Muscle layer of colon (tissue), 2 donors: ENCODE measurements at regions not wholly inside any gene's neighbourhood (a gene's known extent, or its start where the extent isn't known, plus 50 kb on each side); places are given as distances from the start of the nearest gene placed in this dataset.

Experiments used
- H3K27ac ChIP-seq: one replicate; pipeline ENCODE4 v1.7.0; 2013; ENCODE audit warnings: low read depth, mild to moderate bottlenecking, low read length, moderate library complexity
- H3K27me3 ChIP-seq, 2 donors: one replicate each; pipeline ENCODE4 v1.7.0; 2013; ENCODE audit warnings: low read length in 2 of 2, mild to moderate bottlenecking in 2 of 2; ENCODE audit not compliant: insufficient read depth in 2 of 2, control insufficient read depth in 1 of 2
- H3K36me3 ChIP-seq: one replicate; pipeline ENCODE4 v1.7.0; 2013; ENCODE audit warnings: mild to moderate bottlenecking, low read length; ENCODE audit not compliant: insufficient read depth
- H3K4me1 ChIP-seq: one replicate; pipeline ENCODE4 v1.7.0; 2013; ENCODE audit warnings: mild to moderate bottlenecking, low read length; ENCODE audit not compliant: insufficient read depth
- H3K4me3 ChIP-seq, 2 donors: one replicate each; pipeline ENCODE4 v1.7.0; 2013; ENCODE audit warnings: low read length in 2 of 2, low read depth in 1 of 2, mild to moderate bottlenecking in 1 of 2, moderate library complexity in 1 of 2
- H3K9ac ChIP-seq: one replicate; pipeline ENCODE4 v1.7.0; 2013; ENCODE audit warnings: low read length
- H3K9me3 ChIP-seq: one replicate; pipeline ENCODE4 v1.7.0; 2013; ENCODE audit warnings: mild to moderate bottlenecking, low read length
- donor health status: abdominal sarcoma.
- donor health status: Adenocarcinoma of cecum.

DNA sequence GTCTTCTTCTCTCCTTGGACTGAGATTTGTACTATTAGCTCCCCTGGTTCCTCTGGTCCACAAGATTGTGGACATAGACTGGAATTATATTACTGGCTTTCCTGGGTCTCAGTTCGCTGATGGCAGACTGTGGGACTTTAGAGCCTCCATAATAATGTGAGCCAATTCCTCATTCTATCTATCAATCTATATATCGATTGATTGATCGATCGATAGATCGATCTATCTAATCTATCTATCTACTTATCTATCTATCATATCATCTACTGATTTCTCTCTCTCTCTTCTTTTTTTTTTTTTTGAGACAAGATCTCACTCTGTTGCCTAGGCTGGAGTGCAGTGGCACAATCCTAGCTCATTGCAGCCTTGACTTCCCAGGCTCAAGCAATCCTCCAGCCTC, 51.5 kb upstream of the DDR1 start:
- no peak overlapping the region for H3K4me3 ChIP-seq
- no peak overlapping the region for H3K9ac ChIP-seq
- no peaks in the 10 kb centered on the region for H3K9me3 ChIP-seq
- H3K4me1 ChIP-seq = peaks cover 21% of the 10 kb centered on the region
- no peak overlapping the region for H3K27ac ChIP-seq
- H3K36me3 ChIP-seq = no peaks in the 10 kb centered on the region
- H3K27me3 ChIP-seq = no peaks in the 10 kb centered on the region

DNA sequence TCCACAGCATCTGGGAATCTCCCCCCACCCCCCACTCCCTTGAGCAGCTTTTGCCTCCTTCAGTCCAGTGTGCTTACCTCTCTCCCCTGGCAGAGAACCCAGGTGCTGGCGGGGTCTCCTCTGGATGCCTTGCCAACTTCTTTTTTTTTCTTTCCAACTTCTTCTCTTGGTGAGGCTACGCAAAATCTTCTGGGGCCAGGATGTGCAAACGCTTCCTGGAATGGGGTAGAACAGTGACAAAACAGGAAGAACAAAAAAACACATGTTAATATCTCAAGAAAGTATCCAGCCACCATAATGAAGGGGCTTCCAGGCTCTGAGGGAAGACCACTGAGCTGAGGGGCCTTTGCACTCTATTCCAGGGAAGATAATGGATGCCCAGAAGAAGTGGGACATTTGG, 53.9 kb upstream of the DDR1 start:
- H3K27me3 ChIP-seq = no peaks in the 10 kb centered on the region
- H3K4me3 ChIP-seq = no peak overlapping the region
- H3K36me3 ChIP-seq = no peaks in the 10 kb centered on the region
- H3K4me1 ChIP-seq = peaks cover 21% of the 10 kb centered on the region
- H3K9me3 ChIP-seq = no peaks in the 10 kb centered on the region
- no peak overlapping the region for H3K27ac ChIP-seq
- no peak overlapping the region for H3K9ac ChIP-seq

DNA sequence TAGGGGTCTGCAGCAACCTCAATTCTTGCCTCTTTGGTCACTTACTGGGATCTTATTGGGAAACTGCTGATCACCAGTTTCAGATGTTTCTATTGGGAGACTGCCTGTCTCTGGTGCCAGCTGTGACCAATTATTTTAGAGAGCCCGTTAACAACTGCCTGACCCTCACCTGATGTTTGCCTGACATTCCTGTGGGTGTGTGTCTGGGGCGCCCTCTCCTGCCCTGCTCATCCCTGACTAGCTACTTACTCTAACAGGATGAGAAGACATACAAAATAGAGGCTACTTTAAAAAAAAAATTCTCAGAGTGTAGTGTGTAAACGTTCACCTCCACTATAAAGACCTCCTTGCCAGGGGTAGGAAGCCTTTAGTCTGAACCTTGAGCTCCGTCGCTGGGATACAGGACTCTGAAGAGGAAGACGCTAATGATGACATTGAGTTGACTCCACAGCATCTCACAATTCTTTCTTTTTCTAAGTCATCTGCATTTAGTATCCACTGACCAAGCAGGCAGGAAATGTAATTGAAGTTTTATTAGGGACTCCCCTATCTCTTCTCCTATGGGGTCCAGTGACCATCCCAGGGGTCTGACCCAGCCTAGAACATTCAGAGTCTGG, 54.6 kb upstream of the DDR1 start:
- Histone ChIP-seq H3K9ac (no peak overlapping the region), H3K36me3 (no peaks in the 10 kb centered on the region), H3K4me1 (peaks cover 21% of the 10 kb centered on the region), H3K9me3 (no peaks in the 10 kb centered on the region), H3K27ac (no peak overlapping the region), H3K4me3 (no peak overlapping the region), H3K27me3 (no peaks in the 10 kb centered on the region)

DNA sequence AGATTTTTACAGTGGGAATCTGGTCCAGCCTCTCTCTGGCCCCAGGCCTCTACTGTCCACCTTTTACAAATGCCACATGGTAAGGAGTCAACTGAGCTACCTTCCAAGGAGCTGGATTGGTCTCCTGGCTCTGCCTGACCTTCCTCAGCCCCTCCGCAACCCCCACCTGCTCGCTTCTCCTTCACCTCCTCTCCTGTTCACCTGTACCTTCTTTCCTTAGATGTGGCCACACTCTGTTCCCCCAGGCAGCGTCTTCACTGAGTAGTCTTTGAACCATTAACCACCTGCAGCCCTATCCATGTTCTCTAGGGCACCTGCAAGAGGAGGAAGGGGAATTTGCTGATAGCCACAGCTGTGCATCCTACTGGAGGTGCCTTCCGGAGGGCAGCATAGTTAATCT, 55.3 kb upstream of the DDR1 start:
- Histone ChIP-seq H3K9ac (no peak overlapping the region), H3K4me3 (no peak overlapping the region), H3K27me3 (no peaks in the 10 kb centered on the region), H3K4me1 (peaks cover 21% of the 10 kb centered on the region), H3K27ac (peak overlapping the region; percentile 62), H3K36me3 (no peaks in the 10 kb centered on the region), H3K9me3 (no peaks in the 10 kb centered on the region)

DNA sequence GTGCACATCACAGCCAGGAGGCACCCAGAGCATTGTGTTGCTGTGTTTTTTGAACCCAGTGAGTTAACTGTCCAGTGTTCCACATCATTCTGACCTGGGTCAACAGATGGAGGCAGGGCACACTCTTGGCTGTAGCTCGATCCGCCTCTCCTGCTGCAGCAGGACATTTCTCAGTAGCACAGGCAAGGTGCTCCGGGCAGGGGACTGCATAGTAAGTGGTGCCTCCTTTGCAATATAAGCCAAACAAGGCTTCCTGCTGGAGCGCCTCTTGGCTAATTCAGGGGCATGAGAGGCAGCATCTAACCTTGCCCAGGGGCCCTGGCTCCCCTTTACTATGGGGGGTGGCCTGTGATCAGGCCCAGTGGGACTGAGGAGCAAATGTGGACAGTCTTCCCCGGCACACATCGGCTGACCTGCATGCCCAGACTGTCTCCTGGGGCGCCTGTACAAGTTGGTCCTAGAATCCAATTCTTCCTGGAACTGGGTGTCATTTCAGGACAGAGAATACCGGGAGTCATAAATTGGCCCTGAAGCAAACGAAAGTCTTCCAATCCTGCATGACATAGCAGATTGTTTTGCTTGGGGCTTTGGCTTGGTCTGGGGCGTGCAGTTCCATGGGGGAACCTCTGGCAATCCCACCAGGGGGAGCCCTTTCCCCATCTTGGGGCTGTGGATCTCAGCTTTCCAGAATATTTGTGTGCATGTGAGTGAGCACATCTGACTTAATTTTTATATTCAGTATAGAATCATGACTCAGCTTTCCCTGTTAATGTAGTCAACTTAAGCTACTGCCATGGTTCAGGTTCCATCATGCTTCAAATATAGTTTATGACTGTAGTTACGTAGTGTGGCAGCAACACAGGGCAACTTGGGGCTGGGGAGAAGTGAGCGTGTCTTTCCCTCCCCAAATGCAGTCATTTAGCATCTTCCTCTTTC, 56.0 kb upstream of the DDR1 start:
- Histone ChIP-seq H3K27me3 (no peaks in the 10 kb centered on the region), H3K4me1 (peaks cover 21% of the 10 kb centered on the region), H3K9me3 (no peaks in the 10 kb centered on the region), H3K9ac (peak overlapping the region; percentile 19), H3K27ac (peak overlapping the region; percentile 62), H3K36me3 (no peaks in the 10 kb centered on the region), H3K4me3 (peak overlapping the region in 1 of 2 donors; percentile 41)

DNA sequence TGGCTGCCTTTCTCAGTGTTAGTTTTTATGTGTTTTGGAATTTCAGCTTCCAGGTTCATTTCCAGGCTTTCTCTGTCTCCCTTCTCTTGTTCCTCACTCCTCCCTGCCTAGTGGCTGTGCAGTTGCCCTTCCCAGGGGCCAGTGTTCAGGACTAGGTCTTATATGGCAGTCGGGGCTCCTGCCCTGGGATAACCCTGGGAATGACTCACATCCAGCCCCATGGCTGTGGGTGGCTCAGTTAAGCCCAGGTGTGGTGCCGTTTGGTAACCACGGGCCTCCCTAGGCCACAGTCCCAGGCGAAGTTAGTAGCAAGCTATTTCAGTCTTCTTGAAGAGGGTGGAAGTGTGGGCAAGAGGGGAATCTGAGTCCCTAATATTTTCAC, 57.4 kb upstream of the DDR1 start:
- no peaks in the 10 kb centered on the region for H3K9me3 ChIP-seq
- H3K36me3 ChIP-seq = no peaks in the 10 kb centered on the region
- peak overlapping the region; percentile 2 for H3K27ac ChIP-seq
- no peak overlapping the region for H3K4me3 ChIP-seq
- peaks cover 29% of the 10 kb centered on the region for H3K4me1 ChIP-seq
- H3K27me3 ChIP-seq = no peaks in the 10 kb centered on the region
- H3K9ac ChIP-seq = no peak overlapping the region

DNA sequence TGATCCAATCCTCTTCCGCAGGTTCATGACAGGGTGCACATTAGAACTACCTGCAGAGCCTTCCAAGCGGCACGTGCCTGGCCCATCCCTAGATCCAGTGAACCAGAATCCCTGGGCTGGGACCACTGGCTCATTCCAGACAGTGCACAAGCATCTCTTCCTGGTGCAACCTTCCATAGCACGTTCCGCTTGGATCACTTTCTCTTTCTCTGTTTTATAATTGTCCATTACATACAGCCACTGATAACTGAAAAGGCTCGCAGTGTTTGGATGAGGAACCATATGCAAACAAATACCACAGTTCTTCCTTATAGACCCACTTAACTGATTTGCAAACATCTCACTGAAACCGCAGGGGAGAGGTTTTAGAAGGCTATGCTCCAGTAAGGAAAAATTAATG, 59.6 kb upstream of the DDR1 start:
- Histone ChIP-seq H3K9me3 (no peaks in the 10 kb centered on the region), H3K27ac (no peak overlapping the region), H3K9ac (no peak overlapping the region), H3K27me3 (no peaks in the 10 kb centered on the region), H3K4me1 (peaks cover 29% of the 10 kb centered on the region), H3K4me3 (no peak overlapping the region), H3K36me3 (no peaks in the 10 kb centered on the region)

DNA sequence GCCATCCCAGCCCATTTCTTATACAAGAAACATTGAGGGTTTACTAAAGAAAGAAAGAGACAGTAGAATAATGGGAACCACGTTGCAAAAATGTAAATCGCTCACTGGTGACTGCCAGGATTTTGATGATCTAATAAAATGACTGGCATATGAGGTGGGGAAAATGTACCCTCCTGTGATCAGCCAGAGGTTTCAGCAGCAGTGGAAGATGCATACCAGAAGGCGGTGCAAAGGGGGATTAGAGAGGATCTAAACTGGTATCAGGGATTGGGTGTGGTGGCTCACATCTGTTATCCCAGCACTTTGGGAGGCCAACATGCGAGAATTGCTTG, 60.8 kb upstream of the DDR1 start:
- Histone ChIP-seq H3K9me3 (no peaks in the 10 kb centered on the region), H3K36me3 (no peaks in the 10 kb centered on the region), H3K9ac (no peak overlapping the region), H3K27ac (no peak overlapping the region), H3K4me1 (peaks cover 24% of the 10 kb centered on the region), H3K4me3 (no peak overlapping the region), H3K27me3 (no peaks in the 10 kb centered on the region)

DNA sequence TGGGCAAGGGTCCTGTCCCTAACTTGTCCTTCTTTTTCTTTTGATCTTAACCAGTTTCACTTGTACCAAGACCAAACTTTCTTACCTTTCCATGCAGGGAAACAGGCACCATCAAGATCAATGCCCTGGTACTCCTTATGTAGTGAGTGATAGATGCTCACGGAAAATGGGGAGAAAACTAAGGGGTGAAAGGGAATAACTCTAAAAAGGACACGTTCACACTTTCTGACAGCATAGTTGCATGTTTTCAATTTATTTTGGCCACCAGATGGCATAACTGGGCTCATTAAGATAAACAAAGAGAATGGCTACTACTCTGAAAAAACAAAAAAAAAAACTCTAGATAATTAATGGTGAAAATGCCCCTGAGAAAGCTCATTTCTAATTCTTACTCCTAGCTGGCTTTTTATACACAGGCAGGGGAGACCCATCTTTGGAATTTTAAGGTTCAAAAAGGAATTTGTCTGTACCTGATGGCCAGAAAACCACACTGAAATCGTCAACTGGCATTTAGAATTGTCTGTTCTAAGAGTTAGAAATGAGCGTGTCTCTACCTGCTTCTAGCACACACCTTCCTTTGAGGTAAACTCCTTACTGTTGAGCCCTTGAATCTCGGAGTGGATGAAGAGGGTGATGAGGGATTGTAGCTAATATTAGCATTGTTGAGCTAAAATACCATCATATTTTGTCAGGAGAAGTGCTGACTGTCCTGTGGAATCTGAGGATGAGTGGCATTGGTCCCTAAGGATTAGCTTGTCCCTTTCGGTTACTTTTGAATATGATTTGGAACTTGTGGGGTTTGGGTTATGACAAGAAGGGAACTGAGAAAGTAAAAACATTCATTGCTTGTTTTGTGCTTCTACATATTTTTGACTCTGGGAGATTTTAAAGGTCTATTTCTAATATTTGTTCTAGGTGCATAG, 62.2 kb upstream of the DDR1 start:
- Histone ChIP-seq H3K27ac (peak overlapping the region; percentile 74), H3K27me3 (no peaks in the 10 kb centered on the region), H3K9ac (no peak overlapping the region), H3K9me3 (no peaks in the 10 kb centered on the region), H3K36me3 (no peaks in the 10 kb centered on the region), H3K4me1 (peaks cover 11% of the 10 kb centered on the region), H3K4me3 (no peak overlapping the region)

DNA sequence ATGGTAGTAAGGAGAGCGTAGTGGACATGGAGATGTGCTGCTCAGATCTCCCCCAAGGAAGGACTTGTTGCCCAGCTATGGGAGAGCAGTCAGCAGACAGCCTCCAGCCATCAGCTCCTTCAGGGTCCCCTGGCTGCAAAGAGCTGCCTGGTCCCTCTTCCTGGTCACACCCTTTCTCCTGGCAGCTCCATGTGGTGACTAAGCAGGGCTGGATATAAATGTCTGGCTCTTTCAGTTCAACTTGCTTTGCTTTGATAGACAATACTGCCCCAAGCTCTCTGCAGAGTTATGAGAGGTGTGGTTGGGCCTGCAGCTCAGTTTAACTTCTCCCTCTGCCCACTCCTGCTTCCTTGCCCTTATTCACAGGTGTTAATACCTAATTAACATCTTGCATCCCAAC, 64.1 kb upstream of the DDR1 start:
- H3K4me3 ChIP-seq = no peak overlapping the region
- H3K9me3 ChIP-seq = no peaks in the 10 kb centered on the region
- H3K36me3 ChIP-seq = no peaks in the 10 kb centered on the region
- H3K27me3 ChIP-seq = no peaks in the 10 kb centered on the region
- H3K27ac ChIP-seq = no peak overlapping the region
- peaks cover 8% of the 10 kb centered on the region for H3K4me1 ChIP-seq
- no peak overlapping the region for H3K9ac ChIP-seq

DNA sequence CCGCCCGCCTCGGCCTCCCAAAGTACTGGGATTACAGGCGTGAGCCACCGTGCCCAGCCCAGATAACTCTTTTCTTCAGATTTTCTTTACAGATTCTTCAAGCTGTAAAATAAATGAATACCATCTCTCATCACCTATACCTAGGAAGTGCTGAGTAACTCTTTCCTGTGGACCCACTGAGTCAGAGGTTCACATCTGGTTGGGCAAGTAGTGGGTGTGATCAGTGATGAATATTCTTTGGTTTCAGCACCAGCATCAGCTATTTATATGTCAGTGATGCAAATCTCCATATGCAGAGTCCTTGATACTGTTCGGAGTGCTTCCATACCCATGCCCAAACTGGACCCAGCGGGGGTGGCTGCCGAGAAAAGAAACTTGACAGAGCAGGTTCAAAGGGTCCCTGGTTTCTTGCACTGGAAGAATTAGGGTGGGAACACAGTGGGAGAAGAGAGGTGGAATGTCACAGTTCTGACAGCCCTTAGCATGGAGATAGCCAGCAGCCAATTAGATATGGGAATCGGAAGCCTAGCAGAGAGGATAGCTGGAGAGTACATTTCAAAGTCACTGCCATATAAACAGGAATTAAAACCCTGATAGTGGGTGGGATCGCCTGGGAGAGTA, 64.9 kb upstream of the DDR1 start:
- H3K4me1 ChIP-seq = peaks cover 8% of the 10 kb centered on the region
- H3K9ac ChIP-seq = no peak overlapping the region
- no peak overlapping the region for H3K4me3 ChIP-seq
- no peaks in the 10 kb centered on the region for H3K36me3 ChIP-seq
- H3K27me3 ChIP-seq = no peaks in the 10 kb centered on the region
- H3K27ac ChIP-seq = no peak overlapping the region
- H3K9me3 ChIP-seq = no peaks in the 10 kb centered on the region
